ENCODE measurements at regions not wholly inside any gene's neighbourhood (a gene's known extent, or its start where the extent isn't known, plus 50 kb on each side); places are given as distances from the start of the nearest gene placed in this dataset.

DNA sequence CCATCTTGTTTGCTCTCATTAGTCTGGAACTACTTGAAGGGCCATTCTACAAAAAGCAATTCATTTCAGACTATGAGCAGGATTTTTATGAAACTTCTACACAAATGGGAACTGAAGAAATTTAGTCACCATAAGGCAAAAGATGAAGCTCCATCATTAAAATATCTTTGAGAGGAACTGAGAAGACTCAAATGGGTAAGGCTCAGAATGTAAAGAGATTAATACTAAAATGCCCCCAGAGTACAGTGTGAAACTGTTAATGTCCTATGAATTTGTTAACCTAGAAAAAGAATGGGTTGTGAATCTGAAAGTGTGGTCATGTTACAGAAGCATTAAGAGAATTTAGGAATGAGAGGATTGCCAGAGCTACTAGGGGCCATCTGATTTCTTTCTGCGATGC lies 77.9 kb upstream of the SLC7A11 start:
- TF ChIP-seq, protein P1, sequence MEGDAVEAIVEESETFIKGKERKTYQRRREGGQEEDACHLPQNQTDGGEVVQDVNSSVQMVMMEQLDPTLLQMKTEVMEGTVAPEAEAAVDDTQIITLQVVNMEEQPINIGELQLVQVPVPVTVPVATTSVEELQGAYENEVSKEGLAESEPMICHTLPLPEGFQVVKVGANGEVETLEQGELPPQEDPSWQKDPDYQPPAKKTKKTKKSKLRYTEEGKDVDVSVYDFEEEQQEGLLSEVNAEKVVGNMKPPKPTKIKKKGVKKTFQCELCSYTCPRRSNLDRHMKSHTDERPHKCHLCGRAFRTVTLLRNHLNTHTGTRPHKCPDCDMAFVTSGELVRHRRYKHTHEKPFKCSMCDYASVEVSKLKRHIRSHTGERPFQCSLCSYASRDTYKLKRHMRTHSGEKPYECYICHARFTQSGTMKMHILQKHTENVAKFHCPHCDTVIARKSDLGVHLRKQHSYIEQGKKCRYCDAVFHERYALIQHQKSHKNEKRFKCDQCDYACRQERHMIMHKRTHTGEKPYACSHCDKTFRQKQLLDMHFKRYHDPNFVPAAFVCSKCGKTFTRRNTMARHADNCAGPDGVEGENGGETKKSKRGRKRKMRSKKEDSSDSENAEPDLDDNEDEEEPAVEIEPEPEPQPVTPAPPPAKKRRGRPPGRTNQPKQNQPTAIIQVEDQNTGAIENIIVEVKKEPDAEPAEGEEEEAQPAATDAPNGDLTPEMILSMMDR (IDR thresholded peaks at IDR 0.05): no peak
- TF ChIP-seq POLR2A (IDR thresholded peaks at IDR 0.05) (no peak), EP300 (IDR thresholded peaks at IDR 0.05; ENCODE audit: low read depth) (no peak)
